Islet precursor cell (in vitro differentiated cells): ENCODE measurements at regions not wholly inside any gene's neighbourhood (a gene's known extent, or its start where the extent isn't known, plus 50 kb on each side); places are given as distances from the start of the nearest gene placed in this dataset.
A peak's percentile ranks its signal among the peaks of the same experiment; 100 is the strongest.
"Not testable (repeated sequence)": the region's sequence is repeated elsewhere in the genome, so short reads cannot be mapped to it uniquely, and the experiment has no call there.

Experiments
- DNase-seq: peaks from one replicate; pipeline ENCODE4 v3.0.0-alpha.2; 2018

GRCh38 chr1:213602796-213603486 is 384.8 kb upstream of the PROX1 start:
- DNase-seq, result no peak

- peak; percentile 66 for DNase-seq
Measured at GRCh38 chr1:213604477-213604876, 383.3 kb upstream of the PROX1 start.

GRCh38 chr1:213605732-213606131 is 382.0 kb upstream of the PROX1 start:
- no peak for DNase-seq

GRCh38 chr1:213606252-213606820 is 381.4 kb upstream of the PROX1 start:
- DNase-seq, result no peak

- no peak for DNase-seq
Measured at GRCh38 chr1:213613549-213613948, 374.2 kb upstream of the PROX1 start.

- no peak for DNase-seq
Measured at GRCh38 chr1:213615226-213615916, 372.4 kb upstream of the PROX1 start.

GRCh38 chr1:213617133-213617532 is 370.6 kb upstream of the PROX1 start:
- no peak for DNase-seq

DNA sequence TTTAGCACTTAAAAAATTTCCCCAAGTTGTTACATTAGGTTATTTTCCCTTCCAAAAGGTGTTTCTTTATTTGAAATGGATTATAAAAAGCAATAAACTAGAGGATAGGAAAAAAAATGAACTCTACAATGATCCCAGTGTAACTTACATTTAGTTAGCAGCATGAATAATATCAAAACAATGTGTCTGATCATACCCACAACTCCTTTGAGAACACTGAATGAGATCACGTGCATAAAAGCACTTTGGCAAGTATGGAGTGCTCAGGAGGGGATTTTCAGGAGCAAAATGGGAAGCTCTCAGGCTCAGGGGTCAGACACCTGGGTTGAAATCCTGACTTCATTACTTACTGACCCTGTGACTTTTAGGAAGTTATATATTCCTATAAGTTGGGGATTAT is 369.7 kb upstream of the PROX1 start:
- no peak for DNase-seq

GRCh38 chr1:213619026-213619425 is 368.7 kb upstream of the PROX1 start:
- no peak for DNase-seq

DNA sequence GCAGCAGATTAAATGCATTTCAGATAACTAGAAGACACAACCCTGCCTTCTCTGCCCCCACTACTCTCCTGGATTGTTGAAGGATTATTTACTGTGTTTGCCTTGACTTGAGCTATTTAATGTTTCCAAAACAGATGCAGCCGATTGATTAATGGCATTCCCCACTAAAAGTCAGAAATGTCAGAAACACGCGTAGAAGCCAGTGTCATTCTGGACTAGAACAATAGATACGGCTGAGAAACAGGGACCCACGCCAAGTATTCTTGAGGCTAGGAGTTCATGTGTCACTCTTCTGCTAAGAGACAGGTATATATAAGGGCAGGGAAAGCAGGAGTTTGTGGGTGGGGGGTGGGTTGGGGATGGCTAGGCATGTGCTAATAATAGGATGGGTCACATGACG is 366.7 kb upstream of the PROX1 start:
- no peak for DNase-seq

- DNase-seq, result no peak
Measured at GRCh38 chr1:213622365-213623063, 365.3 kb upstream of the PROX1 start.

DNA sequence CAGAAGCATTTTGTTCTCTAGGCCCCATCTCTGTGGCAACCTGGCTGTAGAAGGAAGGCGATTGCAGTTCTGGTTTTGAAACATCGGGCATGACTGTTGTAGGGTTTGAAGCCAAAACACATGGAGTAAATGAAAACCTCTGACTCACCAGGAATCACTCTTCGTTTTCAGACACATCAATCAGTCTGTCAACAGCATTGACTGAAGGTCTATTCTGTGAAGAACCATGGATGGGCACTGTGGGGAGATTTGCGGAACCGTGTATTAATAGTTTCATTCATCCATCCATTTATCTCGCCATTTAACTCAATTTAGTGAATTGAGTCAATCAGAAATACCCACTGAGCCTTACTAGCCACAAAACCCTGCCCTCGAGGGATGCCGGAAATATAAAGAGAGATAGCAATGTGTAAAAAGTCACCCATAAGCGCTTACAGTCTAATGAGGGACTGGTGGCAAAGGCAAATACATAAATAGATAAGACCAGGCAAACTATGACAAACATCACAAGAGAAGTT is 364.6 kb upstream of the PROX1 start:
- DNase-seq, result no peak

DNA sequence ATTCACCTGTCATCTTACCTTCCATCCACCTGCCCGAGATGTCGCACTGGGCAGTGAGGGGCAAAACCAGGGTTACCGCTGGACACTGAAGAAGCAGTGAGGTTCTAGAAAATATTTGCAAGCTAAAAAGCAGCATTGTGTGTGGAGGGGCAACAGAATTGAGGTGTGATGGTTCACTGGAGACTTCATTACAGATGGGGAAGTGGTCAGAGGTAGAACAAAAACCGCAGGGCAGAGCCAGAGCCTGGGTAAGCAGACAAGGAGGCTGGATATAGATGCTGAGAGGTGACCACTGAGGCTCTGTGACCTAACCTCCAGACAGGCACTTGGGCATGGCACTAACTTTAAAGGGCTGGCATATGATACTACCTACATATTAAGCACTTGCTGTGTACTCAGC is 363.9 kb upstream of the PROX1 start:
- DNase-seq, result no peak

GRCh38 chr1:213636778-213637177 is 351.0 kb upstream of the PROX1 start:
- not testable (repeated sequence) for DNase-seq

GRCh38 chr1:213641312-213641711 is 346.5 kb upstream of the PROX1 start:
- DNase-seq, result no peak

DNA sequence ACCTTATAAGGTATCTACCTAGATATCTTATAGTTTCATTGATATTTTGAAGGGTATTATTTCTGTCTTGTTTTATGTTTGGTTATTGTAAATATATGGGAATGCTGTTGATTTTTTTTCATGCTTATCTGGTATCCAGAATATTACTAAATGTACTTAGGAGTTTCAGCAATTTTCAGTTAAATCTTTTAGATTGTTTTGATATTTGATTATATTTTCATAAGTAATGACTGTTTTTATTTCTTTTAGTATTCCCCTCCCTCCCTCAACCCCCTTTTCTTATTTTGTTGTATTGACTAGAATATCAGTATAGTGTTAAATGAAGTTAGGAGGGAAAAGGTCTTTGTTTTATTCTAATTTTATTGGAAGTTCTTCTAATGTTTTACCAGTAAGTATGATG is 344.4 kb upstream of the PROX1 start:
- DNase-seq, result no peak

GRCh38 chr1:213647864-213648650 is 339.7 kb upstream of the PROX1 start:
- DNase-seq, result no peak

GRCh38 chr1:213649373-213649772 is 338.4 kb upstream of the PROX1 start:
- DNase-seq, result no peak

- no peak for DNase-seq
Measured at GRCh38 chr1:213650603-213651002, 337.2 kb upstream of the PROX1 start.

GRCh38 chr1:213651077-213651476 is 336.7 kb upstream of the PROX1 start:
- no peak for DNase-seq

GRCh38 chr1:213652109-213652508 is 335.7 kb upstream of the PROX1 start:
- DNase-seq, result no peak

GRCh38 chr1:213656039-213656438 is 331.7 kb upstream of the PROX1 start:
- DNase-seq, result no peak

DNA sequence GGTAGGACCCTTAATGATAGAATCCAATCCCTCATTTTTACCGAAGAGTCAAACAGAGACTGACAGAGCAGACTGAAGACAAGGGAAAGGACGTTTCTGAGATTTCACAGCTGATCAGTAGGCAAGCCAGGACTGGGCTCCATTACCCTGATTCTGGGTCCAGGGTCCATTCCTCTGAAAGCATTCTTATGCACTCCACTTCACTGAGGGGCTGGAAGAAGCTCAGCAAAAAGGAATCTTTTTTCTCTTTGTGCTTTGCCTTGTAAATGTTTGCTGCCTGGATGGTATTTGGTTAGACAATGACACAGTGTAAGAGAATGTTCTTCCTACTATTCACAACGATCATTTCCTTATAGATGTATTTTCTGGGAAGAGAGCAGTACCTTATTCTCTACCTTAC is 331.3 kb upstream of the PROX1 start:
- no peak for DNase-seq
